ENCODE measurements at regions not wholly inside any gene's neighbourhood (a gene's known extent, or its start where the extent isn't known, plus 50 kb on each side); places are given as distances from the start of the nearest gene placed in this dataset.

DNA sequence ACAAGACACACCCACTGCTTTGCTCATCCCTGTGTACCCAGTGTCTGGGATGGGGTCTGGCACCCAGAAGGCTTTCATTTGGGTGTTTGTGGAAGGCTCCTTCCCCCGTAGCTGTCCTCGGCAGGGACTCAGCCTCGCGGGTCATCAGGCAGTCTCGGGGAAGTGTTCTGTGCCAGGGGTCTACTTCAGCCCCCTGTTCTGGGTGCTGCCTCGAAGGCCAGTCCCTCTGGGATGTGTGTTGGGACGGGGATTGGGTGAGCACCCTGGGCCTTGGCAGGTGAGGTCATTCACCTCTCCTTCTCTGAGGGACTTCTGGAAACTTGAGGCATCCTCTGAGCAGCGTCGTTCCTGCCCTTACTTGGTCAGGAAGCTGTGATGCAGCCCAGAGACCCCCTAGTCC is 65.5 kb downstream of the RPUSD4 start:
- TF ChIP-seq, protein P1, sequence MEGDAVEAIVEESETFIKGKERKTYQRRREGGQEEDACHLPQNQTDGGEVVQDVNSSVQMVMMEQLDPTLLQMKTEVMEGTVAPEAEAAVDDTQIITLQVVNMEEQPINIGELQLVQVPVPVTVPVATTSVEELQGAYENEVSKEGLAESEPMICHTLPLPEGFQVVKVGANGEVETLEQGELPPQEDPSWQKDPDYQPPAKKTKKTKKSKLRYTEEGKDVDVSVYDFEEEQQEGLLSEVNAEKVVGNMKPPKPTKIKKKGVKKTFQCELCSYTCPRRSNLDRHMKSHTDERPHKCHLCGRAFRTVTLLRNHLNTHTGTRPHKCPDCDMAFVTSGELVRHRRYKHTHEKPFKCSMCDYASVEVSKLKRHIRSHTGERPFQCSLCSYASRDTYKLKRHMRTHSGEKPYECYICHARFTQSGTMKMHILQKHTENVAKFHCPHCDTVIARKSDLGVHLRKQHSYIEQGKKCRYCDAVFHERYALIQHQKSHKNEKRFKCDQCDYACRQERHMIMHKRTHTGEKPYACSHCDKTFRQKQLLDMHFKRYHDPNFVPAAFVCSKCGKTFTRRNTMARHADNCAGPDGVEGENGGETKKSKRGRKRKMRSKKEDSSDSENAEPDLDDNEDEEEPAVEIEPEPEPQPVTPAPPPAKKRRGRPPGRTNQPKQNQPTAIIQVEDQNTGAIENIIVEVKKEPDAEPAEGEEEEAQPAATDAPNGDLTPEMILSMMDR (conservative IDR thresholded peaks at IDR 0.05; ENCODE audit: low read depth in 2 of 2): no peak
- TF ChIP-seq CREB1 (CRISPR knock-in tag; IDR thresholded peaks at IDR 0.05; ENCODE audit: low read depth): no peak
- TF ChIP-seq JUNB (IDR thresholded peaks at IDR 0.05; ENCODE audit: unreplicated experiment): no peak
- TF ChIP-seq REST (IDR thresholded peaks at IDR 0.05; ENCODE audit: unreplicated experiment): no peak
- TF ChIP-seq POLR2AphosphoS5 (IDR thresholded peaks at IDR 0.05; ENCODE audit: low read depth): no peak
